H1 (cell line): ENCODE measurements at regions not wholly inside any gene's neighbourhood (a gene's known extent, or its start where the extent isn't known, plus 50 kb on each side); places are given as distances from the start of the nearest gene placed in this dataset.

Experiments used
- KDM1A ChIP-seq: fragments of 200-600, 300-600 bp; sonication (generic); IDR thresholded peaks from 2 replicates; pipeline ENCODE4 v1.7.1; 2016; ENCODE audit warnings: mild to moderate bottlenecking, low read length, borderline replicate concordance
- SAP30 ChIP-seq: fragments of 300-600 bp; sonication (generic); IDR thresholded peaks from 2 replicates; pipeline ENCODE4 v1.7.1; 2012; ENCODE audit warnings: low read length, moderate library complexity, mild to moderate bottlenecking, inconsistent platforms; ENCODE audit not compliant: insufficient read depth, insufficient replicate concordance
- SIRT6 ChIP-seq: IDR thresholded peaks from one replicate; pipeline ENCODE4 v1.7.1; 2012; ENCODE audit warnings: low read length, inconsistent platforms

GRCh38 chr1:29394521-29395225 is 158.4 kb downstream of the PTPRU start (continued):
- TF ChIP-seq KDM1A (no peak), SIRT6 (no peak), SAP30 (no peak)
